ENCODE measurements at regions not wholly inside any gene's neighbourhood (a gene's known extent, or its start where the extent isn't known, plus 50 kb on each side); places are given as distances from the start of the nearest gene placed in this dataset.

- peak overlapping the region; percentile 70; the same call in 1 of the 2 replicates for H3K23ac ChIP-seq (ENCODE audit: low read depth, low read length)
- H4K5ac ChIP-seq (ENCODE audit: low read depth, low read length): peak overlapping the region; percentile 45; the same call in 1 of the 2 replicates
- TF ChIP-seq CHD1 (IDR thresholded peaks at IDR 0.05; ENCODE audit: low read depth, low read length): no peak
- no peak for TF ChIP-seq NFE2L2 (IDR thresholded peaks at IDR 0.05; ENCODE audit: low read depth, low read length)
- TF ChIP-seq CEBPB (IDR thresholded peaks at IDR 0.05; ENCODE audit: low read depth, low read length): no peak
- no peak for TF ChIP-seq ELK1 (IDR thresholded peaks at IDR 0.05; ENCODE audit: borderline replicate concordance, low read depth, low read length)
- no peak for TF ChIP-seq FOS (IDR thresholded peaks at IDR 0.05; ENCODE audit: low read depth, low read length)
- TF ChIP-seq CTCF (conservative IDR thresholded peaks at IDR 0.05; ENCODE audit: low read depth, low read length): no peak
- TF ChIP-seq POLR2A (IDR thresholded peaks at IDR 0.05; ENCODE audit: low read depth, low read length): no peak
- no peak for TF ChIP-seq MAFK (IDR thresholded peaks at IDR 0.05; ENCODE audit: low read depth, low read length)
- TF ChIP-seq USF2 (IDR thresholded peaks at IDR 0.05; ENCODE audit: low read depth, low read length): no peak
- TF ChIP-seq RFX5 (IDR thresholded peaks at IDR 0.05; ENCODE audit: low read depth, low read length): no peak
- no peak for TF ChIP-seq MXI1 (IDR thresholded peaks at IDR 0.05; ENCODE audit: borderline replicate concordance, low read depth, low read length)
- TF ChIP-seq MAZ (IDR thresholded peaks at IDR 0.05; ENCODE audit: borderline replicate concordance, low read depth, low read length): no peak
- TF ChIP-seq RAD21 (IDR thresholded peaks at IDR 0.05; ENCODE audit: low read length): no peak
- 0 out of 2 replicates have a peak overlapping the region, but pooled peaks have one; percentile 80 for H3K14ac ChIP-seq (replicated peaks; ENCODE audit: low read depth, low read length)
- peak overlapping the region; percentile 21; the same call in 1 of the 2 replicates for H3K4ac ChIP-seq (ENCODE audit: low read depth, low read length)
- in situ Hi-C loops (cut with MboI; ENCODE audit: low sequenced_read_pairs) (no loop called here), intact Hi-C loops (cut with micrococcal nuclease) (no loop called here), dilution Hi-C loops (cut with HindIII; ENCODE audit: low sequenced_read_pairs, unreplicated experiment) (no loop called here)
- peak overlapping the region; percentile 34 to 76; a peak in 3 of 4 replicates for H4K8ac ChIP-seq (ENCODE audit: low read depth in 2 of 2, low read length in 2 of 2)
- no peak overlapping the region for H2AK5ac ChIP-seq (ENCODE audit: low read depth, low read length)
- no peak for DNase-seq
- no peak overlapping the region; the same call in 1 of the 2 replicates for H3K4me2 ChIP-seq (ENCODE audit: low read depth, low read length)
- no peaks in the 10 kb centered on the region for H3K9me1 ChIP-seq (ENCODE audit: insufficient read depth, low read length)
- no peak overlapping the region for H2AK9ac ChIP-seq (replicated peaks; ENCODE audit: low read depth, low read length, poor library complexity)
- BruUV-seq (replicated peaks): no TSS peak
- peak overlapping the region; percentile 72 for H2BK5ac ChIP-seq (ENCODE audit: low read depth, low read length, poor library complexity, severe bottlenecking)
- H2BK120ac ChIP-seq (ENCODE audit: low read depth, low read length): peak overlapping the region; percentile 95
- no peak overlapping the region for H3K4me3 ChIP-seq (ENCODE audit: insufficient read depth, low read depth, low read length)
- no peaks in the 10 kb centered on the region for H3K36me3 ChIP-seq (ENCODE audit: control insufficient read depth, insufficient read depth, low read length)
- peak overlapping the region; percentile 88; the same call in 1 of the 2 replicates for H4K91ac ChIP-seq (ENCODE audit: insufficient read depth, low read depth, low read length)
- no peak overlapping the region for H2AFZ ChIP-seq (replicated peaks; ENCODE audit: low read length, poor library complexity)
- ChIA-PET POLR2A (ENCODE audit: unreplicated experiment) (no interaction called here), CTCF (no interaction called here)
- WGBS, 2 experiments (ENCODE audit: extremely low coverage in 2 of 2, insufficient read length in 1 of 2): no CpG with 5 or more reads among the region's 1 CpG
- H3K4me1 ChIP-seq (ENCODE audit: control insufficient read depth, insufficient read depth, low read length): peaks cover 2% of the 10 kb centered on the region; the same call in 1 of the 2 replicates
- H3K56ac ChIP-seq (ENCODE audit: extremely low read depth, insufficient read depth, low read length): peak overlapping the region; percentile 55; the same call in 1 of the 2 replicates
- no peaks in the 10 kb centered on the region for H3K27me3 ChIP-seq (ENCODE audit: control insufficient read depth, insufficient read depth, low read length)
- peak overlapping the region; percentile 70; the same call in 2 of the 3 replicates for H2BK15ac ChIP-seq (ENCODE audit: low read depth, low read length)
- H2BK20ac ChIP-seq (ENCODE audit: low read depth, low read length): peak overlapping the region; percentile 65
- no peaks in the 10 kb centered on the region for H3K9me3 ChIP-seq (ENCODE audit: control insufficient read depth, insufficient read depth, low read length)
- ATAC-seq (ENCODE audit: low read depth): no peak; the same call in 1 of the 2 replicates
- peak overlapping the region; percentile 33; the same call in 1 of the 2 replicates for H3K27ac ChIP-seq (ENCODE audit: insufficient read depth, low read length)
- H4K20me1 ChIP-seq (ENCODE audit: insufficient read depth, low read length): no peaks in the 10 kb centered on the region
- H3K9ac ChIP-seq (ENCODE audit: low read depth, low read length): no peak overlapping the region
- peak overlapping the region; percentile 89; the same call in 1 of the 2 replicates for H3K18ac ChIP-seq (ENCODE audit: low read depth, low read length)
- H3K79me1 ChIP-seq (ENCODE audit: low read depth in 1 of 2, low read length in 2 of 2): no peaks in the 10 kb centered on the region
Measured at GRCh38 chr10:10490581-10490980, 527.1 kb upstream of the CELF2 start.

All from IMR-90 (cell line).